GM23338 (cell line): ENCODE measurements at regions not wholly inside any gene's neighbourhood (a gene's known extent, or its start where the extent isn't known, plus 50 kb on each side); places are given as distances from the start of the nearest gene placed in this dataset.
A peak's percentile ranks its signal among the peaks of the same experiment; 100 is the strongest.

Experiments used
- ATAC-seq: fragments of 200-7000 bp; cut with Tn5 transposase; 3 replicates; pipeline ENCODE4 v1.9.1; 2020
- DNase-seq: peaks from one replicate; pipeline ENCODE4 v3.0.0-alpha.2; 2015; ENCODE audit warnings: low spot score
- H2AFZ ChIP-seq: fragments of 200-600 bp; sonication (generic); 2 replicates; pipeline ENCODE4 v1.8.0; 2016; ENCODE audit warnings: antibody characterized with exemption, mild to moderate bottlenecking, moderate library complexity
- H3F3A ChIP-seq: fragments of 200-600 bp; sonication (generic); replicated peaks from 2 replicates; pipeline ENCODE4 v1.8.0; 2017; ENCODE audit warnings: antibody characterized with exemption, mixed run types, low read depth
- H3K27ac ChIP-seq: fragments of 200-600 bp; sonication (generic); 2 replicates; pipeline ENCODE4 v1.6.1; 2016; ENCODE audit warnings: low read depth
- H3K27me3 ChIP-seq: fragments of 200-600 bp; sonication (generic); 2 replicates; pipeline ENCODE4 v1.8.0; 2016; ENCODE audit warnings: mild to moderate bottlenecking, mixed run types, moderate library complexity; ENCODE audit not compliant: insufficient read depth
- H3K36me3 ChIP-seq: fragments of 200-600 bp; sonication (generic); 2 replicates; pipeline ENCODE4 v1.8.0; 2016; ENCODE audit warnings: mild to moderate bottlenecking; ENCODE audit not compliant: insufficient read depth
- H3K4me1 ChIP-seq: fragments of 200-600 bp; sonication (generic); 2 replicates; pipeline ENCODE4 v1.8.0; 2016; ENCODE audit warnings: mild to moderate bottlenecking, moderate library complexity; ENCODE audit not compliant: insufficient read depth
- H3K4me2 ChIP-seq: fragments of 200-600 bp; sonication (generic); 2 replicates; pipeline ENCODE4 v1.7.1; 2017; ENCODE audit warnings: mixed run types
- H3K4me3 ChIP-seq: fragments of 200-600 bp; sonication (generic); 2 replicates; pipeline ENCODE4 v1.6.1; 2016; ENCODE audit warnings: mixed run types
- H3K79me2 ChIP-seq: fragments of 200-600 bp; sonication (generic); replicated peaks from 2 replicates; pipeline ENCODE4 v1.8.0; 2017; ENCODE audit warnings: mild to moderate bottlenecking; ENCODE audit not compliant: insufficient read depth
- H3K9me2 ChIP-seq: fragments of 200-600 bp; sonication (generic); 2 replicates; pipeline ENCODE4 v1.8.0; 2017; ENCODE audit not compliant: insufficient read depth
- H4K20me1 ChIP-seq: fragments of 200-600 bp; sonication (generic); replicated peaks from 2 replicates; pipeline ENCODE4 v1.8.0; 2017; ENCODE audit warnings: mild to moderate bottlenecking; ENCODE audit not compliant: insufficient read depth
- H3K27ac Mint-ChIP-seq: 2 replicates; pipeline ENCODE4 v1.8.0; 2020; ENCODE audit warnings: inconsistent platforms, mild to moderate bottlenecking, moderate library complexity, mixed read lengths
- H3K27me3 Mint-ChIP-seq: 3 replicates; pipeline ENCODE4 v1.8.0; 2022; ENCODE audit warnings: low read depth, mild to moderate bottlenecking, moderate library complexity, mixed read lengths, inconsistent platforms; ENCODE audit not compliant: insufficient read depth, poor library complexity
- H3K36me3 Mint-ChIP-seq: 3 replicates; pipeline ENCODE4 v1.8.0; 2021; ENCODE audit warnings: low read depth, mild to moderate bottlenecking, inconsistent platforms, moderate library complexity, mixed read lengths
- H3K4me1 Mint-ChIP-seq: 3 replicates; pipeline ENCODE4 v1.8.0; 2020; ENCODE audit warnings: mild to moderate bottlenecking, inconsistent platforms, mixed read lengths
- H3K4me3 Mint-ChIP-seq: 3 replicates; pipeline ENCODE4 v1.8.0; 2021; ENCODE audit warnings: moderate library complexity, mild to moderate bottlenecking, inconsistent platforms, mixed read lengths
- H3K9me3 Mint-ChIP-seq: 3 replicates; pipeline ENCODE4 v1.8.0; 2020; ENCODE audit warnings: moderate library complexity, mild to moderate bottlenecking, inconsistent platforms, mixed read lengths
- CTCF ChIP-seq, 2 experiments: fragments of 200-600 bp in 1 of 2; sonication (generic) in 1 of 2; conservative IDR thresholded peaks; 2 replicates each; pipeline versions ENCODE4 v1.5.1 to v1.6.1; 2016 to 2017; ENCODE audit warnings: antibody characterized with exemption in 2 of 2, low read depth in 2 of 2, mild to moderate bottlenecking in 2 of 2, moderate library complexity in 1 of 2
- ETS1 ChIP-seq: IDR thresholded peaks from 2 replicates; pipeline ENCODE4 v1.6.1; 2016; ENCODE audit warnings: antibody characterized with exemption
- EZH2 ChIP-seq: fragments of 200-600 bp; sonication (generic); IDR thresholded peaks from one replicate; pipeline ENCODE4 v1.8.0; 2017; ENCODE audit warnings: antibody characterized with exemption, mild to moderate bottlenecking, low read depth; ENCODE audit not compliant: unreplicated experiment
- NANOG ChIP-seq: IDR thresholded peaks from 2 replicates; pipeline ENCODE4 v1.6.1; 2016; ENCODE audit warnings: antibody characterized with exemption, borderline replicate concordance
- POLR2AphosphoS5 ChIP-seq: IDR thresholded peaks from 2 replicates; pipeline ENCODE4 v1.6.1; 2016; ENCODE audit warnings: antibody characterized with exemption, low read depth
- STAT1 ChIP-seq: IDR thresholded peaks from one replicate; pipeline ENCODE4 v1.6.1; 2016; ENCODE audit warnings: antibody characterized with exemption; ENCODE audit not compliant: unreplicated experiment
- ZNF331 ChIP-seq: fragments of 250-450 bp; sonication (Bioruptor Pico); IDR thresholded peaks from 2 replicates; pipeline ENCODE4 v1.5.0; 2020; ENCODE audit warnings: low read depth, mild to moderate bottlenecking, moderate library complexity
- ZNF462 ChIP-seq: fragments of 250-450 bp; sonication (Bioruptor Pico); IDR thresholded peaks from 2 replicates; pipeline ENCODE4 v1.5.0; 2020; ENCODE audit warnings: mild to moderate bottlenecking, moderate library complexity

DNA sequence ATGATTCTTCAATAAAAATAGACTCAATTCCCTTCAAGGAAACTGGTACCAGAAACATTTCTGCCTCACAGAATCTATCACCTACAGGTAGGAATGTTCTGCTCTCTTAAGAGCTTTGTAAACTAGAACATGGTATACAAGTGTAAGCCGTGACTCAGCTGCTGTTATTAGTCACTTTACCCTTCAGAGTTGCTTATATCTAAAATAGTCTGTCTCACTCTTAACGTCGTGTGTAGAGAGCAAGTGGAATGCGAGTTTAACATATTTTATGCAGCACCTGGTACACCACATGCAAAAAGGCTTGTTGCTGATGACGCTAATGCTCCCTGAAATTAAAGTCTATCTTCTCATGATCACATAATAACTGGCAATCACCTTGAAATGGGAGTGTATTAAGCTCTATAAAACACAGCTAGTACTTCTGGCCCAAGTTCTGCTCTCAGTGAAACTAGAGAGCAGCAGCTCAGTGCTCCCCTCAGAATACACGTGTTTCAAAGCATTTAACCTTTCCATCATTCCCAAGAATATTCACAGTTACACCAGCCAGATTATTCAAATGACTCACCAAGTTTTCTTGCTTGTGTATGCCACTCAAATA lies 420.0 kb downstream of the ZEB2 start:
- ATAC-seq (no peak), DNase-seq (peak; percentile 11)
- no peak overlapping the region for H3K4me2 ChIP-seq
- no peaks in the 10 kb centered on the region for H3K9me2 ChIP-seq
- peaks cover 10% of the 10 kb centered on the region for H3K36me3 ChIP-seq
- no peaks in the 10 kb centered on the region for H3K79me2 ChIP-seq
- H3K4me3 ChIP-seq: no peak overlapping the region
- Mint-ChIP-seq H3K36me3 (peaks cover 18% of the 10 kb centered on the region), H3K4me1 (peaks cover 7% of the 10 kb centered on the region; the same call in 2 of the 3 replicates), H3K9me3 (peaks cover 20% of the 10 kb centered on the region), H3K4me3 (no peak overlapping the region), H3K27ac (no peak overlapping the region), H3K27me3 (no peaks in the 10 kb centered on the region)
- H4K20me1 ChIP-seq: no peaks in the 10 kb centered on the region
- H3K27me3 ChIP-seq: no peaks in the 10 kb centered on the region
- no peak overlapping the region for H2AFZ ChIP-seq
- H3F3A ChIP-seq: no peaks in the 10 kb centered on the region
- no peak overlapping the region for H3K27ac ChIP-seq
- TF ChIP-seq ZNF462 (CRISPR knock-in tag): no peak
- no peak for TF ChIP-seq CTCF (conservative IDR thresholded peaks at IDR 0.05; ENCODE audit: low read depth in 2 of 2)
- TF ChIP-seq POLR2AphosphoS5: no peak
- TF ChIP-seq EZH2: no peak
- TF ChIP-seq STAT1: no peak
- no peak for TF ChIP-seq ETS1
- TF ChIP-seq NANOG: no peak
- no peak for TF ChIP-seq ZNF331
- H3K4me1 ChIP-seq: no peaks in the 10 kb centered on the region
